Upper lobe of left lung (tissue), 4 donors: ENCODE measurements at regions not wholly inside any gene's neighbourhood (a gene's known extent, or its start where the extent isn't known, plus 50 kb on each side); places are given as distances from the start of the nearest gene placed in this dataset.

Source experiments
- POLR2A ChIP-seq, 4 donors: fragments of 450-650 bp; IDR thresholded peaks; one replicate each; pipeline ENCODE4 v1.5.1; 2016 to 2017; ENCODE audit warnings: antibody characterized with exemption in 4 of 4, mild to moderate bottlenecking in 2 of 4
- TF ChIP-seq, protein P1 (sequence below), 6 experiments: fragments of 450-650 bp in 4 of 6; fragments of 200-600 bp in 2 of 6; sonication (generic) in 2 of 6; IDR thresholded peaks; one replicate each; pipeline ENCODE4 v1.5.1; 2016 to 2019; ENCODE audit warnings: antibody characterized with exemption in 6 of 6

DNA sequence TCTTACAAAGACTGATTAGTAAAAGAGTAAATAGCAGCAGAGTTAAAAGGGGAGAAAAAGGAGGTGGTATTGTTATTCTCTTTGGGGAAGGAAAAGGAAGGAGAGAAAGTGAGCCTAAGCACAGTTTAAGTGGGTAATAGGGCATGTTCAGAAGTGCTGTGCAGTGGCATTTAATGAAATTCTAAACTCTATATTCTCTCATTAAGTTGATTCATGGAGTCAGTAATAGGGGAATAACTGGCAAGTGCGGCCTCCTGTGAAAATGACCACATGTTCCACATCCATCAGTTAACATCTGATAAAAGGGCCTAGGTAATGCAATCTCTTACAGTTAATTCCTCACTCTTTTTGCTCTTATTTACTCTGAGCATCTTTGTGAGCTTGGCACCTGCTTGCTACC is 516.7 kb downstream of the JRKL start:
- TF ChIP-seq, protein P1, sequence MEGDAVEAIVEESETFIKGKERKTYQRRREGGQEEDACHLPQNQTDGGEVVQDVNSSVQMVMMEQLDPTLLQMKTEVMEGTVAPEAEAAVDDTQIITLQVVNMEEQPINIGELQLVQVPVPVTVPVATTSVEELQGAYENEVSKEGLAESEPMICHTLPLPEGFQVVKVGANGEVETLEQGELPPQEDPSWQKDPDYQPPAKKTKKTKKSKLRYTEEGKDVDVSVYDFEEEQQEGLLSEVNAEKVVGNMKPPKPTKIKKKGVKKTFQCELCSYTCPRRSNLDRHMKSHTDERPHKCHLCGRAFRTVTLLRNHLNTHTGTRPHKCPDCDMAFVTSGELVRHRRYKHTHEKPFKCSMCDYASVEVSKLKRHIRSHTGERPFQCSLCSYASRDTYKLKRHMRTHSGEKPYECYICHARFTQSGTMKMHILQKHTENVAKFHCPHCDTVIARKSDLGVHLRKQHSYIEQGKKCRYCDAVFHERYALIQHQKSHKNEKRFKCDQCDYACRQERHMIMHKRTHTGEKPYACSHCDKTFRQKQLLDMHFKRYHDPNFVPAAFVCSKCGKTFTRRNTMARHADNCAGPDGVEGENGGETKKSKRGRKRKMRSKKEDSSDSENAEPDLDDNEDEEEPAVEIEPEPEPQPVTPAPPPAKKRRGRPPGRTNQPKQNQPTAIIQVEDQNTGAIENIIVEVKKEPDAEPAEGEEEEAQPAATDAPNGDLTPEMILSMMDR (IDR thresholded peaks at IDR 0.05) = no peak
- no peak for TF ChIP-seq POLR2A (IDR thresholded peaks at IDR 0.05)
